Caki2 (cell line): ENCODE measurements at regions not wholly inside any gene's neighbourhood (a gene's known extent, or its start where the extent isn't known, plus 50 kb on each side); places are given as distances from the start of the nearest gene placed in this dataset.
"Not testable (repeated sequence)": the region's sequence is repeated elsewhere in the genome, so short reads cannot be mapped to it uniquely, and the experiment has no call there.

Source experiments
- DNase-seq: peaks from one replicate; pipeline ENCODE4 v3.0.0-alpha.2; 2015; ENCODE audit warnings: low read depth
- in situ Hi-C: cut with HindIII; loops from 2 replicates; pipeline ENCODE4 v1.10.0; 2016; ENCODE audit warnings: low sequenced_read_pairs, low pct_unique_long_range_greater_than_20kb, mixed read lengths

DNA sequence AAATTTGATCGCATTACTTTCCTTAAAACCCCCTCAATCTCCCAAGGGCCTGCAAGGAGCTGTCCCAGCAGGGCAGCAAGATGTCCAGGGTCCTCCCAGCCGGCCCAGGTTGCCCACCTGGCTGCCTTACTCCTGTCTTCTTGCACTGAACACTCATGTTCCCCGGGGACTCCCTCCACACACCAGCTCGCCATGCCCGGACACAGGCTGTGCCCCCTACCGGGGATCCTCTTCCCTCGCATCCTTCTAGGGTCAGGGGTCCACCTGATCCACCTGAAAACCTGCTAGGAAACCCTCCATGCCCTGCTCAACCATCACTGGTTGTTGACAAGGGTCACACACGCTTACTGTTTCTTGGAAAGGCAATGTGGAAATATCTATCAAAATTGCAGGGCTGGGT is 172.0 kb upstream of the MSX2 start:
- no peak for DNase-seq

DNA sequence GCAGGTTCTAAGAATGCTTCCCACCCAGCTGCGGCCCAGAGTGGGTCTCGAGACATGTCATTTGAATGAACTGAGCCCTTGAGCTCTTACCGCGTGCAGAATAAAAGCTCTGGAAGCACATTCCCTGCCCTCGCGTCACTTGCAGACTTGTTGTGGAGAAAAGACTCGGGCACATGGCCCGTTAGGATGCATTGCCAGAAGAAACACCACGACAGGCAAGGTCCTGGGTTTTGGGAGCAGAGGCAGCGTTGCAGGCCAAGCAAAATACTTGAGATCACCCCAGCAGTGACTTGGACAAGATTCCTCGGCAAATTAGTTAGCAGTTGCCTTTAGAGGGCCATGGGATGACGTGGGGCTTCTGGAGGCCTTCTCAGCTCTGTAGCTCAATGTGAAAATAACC is 170.8 kb upstream of the MSX2 start:
- no peak for DNase-seq
- in situ Hi-C loops = no loop called here

More for the DNA sequence above, 172.0 kb upstream of the MSX2 start:
- in situ Hi-C loops = no loop called here

DNA sequence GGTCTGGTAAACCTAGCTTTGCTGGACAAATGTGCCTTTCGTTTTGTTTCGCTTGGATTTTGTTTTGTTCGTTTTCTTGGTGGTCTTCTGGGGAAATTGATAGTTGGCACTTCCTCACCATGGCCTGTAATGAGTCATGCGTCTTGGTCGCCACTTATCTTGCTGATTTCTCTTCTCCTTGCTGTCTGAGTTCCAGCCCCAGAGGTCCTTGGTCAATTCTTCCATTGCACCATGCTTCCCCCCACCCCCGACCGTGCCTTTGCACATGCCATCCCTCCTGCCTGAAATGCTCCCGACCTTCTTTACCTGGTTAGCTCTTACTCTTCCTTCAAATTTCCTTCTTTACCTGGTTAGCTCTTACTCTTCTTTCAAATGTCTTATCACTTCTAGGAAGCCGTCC is 168.7 kb upstream of the MSX2 start:
- in situ Hi-C loops = no loop called here
- no peak for DNase-seq

GRCh38 chr5:174556756-174557155 is 167.6 kb upstream of the MSX2 start:
- DNase-seq = no peak
- in situ Hi-C loops = no loop called here

GRCh38 chr5:174558190-174558589 is 166.2 kb upstream of the MSX2 start:
- in situ Hi-C loops = no loop called here
- no peak for DNase-seq

DNA sequence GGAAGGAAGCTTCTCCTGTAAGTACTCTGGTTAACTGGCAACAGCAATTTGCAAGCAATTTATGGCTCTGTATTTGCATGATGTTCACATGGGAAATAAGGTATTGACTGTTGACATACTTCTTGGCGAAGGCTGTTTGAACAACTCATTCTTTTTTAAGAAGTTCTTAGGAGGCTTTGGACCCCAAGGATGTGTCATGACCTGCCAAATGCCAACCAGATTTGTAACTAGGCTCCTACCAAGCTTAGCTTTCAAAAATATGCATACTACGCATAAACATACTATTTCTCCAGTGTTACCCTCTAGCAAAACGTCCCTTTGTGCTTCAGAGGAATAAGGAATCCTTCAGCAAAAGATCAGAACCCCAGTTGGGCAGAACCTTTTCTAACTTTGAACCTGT is 165.2 kb upstream of the MSX2 start:
- no peak for DNase-seq
- in situ Hi-C loops = no loop called here

DNA sequence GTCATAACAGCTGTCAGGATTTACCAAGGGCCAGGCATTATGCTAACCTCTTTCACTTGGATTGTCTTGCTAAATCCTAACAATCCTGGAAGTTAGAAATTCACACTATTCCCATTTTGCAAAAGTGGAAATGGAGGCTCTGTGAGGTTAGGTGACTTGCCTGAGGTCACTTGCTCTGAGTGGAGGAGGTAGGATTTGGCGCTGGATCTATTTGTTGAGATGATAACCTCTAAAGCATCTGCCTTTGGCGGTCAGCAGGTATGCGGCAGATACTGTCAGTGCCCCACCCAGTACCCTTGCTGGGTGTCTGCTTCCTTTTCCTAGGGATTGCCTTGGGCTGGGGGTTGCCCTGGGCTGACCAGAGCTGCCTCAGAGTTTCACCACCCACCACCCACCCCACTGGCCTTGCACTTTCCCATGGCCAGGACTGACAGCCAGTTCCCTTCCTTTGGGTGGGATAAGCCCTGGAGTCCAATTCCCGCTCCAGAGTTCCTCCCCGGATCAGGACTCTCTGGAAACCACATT is 164.8 kb upstream of the MSX2 start:
- in situ Hi-C loops = no loop called here
- no peak for DNase-seq

GRCh38 chr5:174560861-174561260 is 163.5 kb upstream of the MSX2 start:
- in situ Hi-C loops = no loop called here
- peak; percentile 19 for DNase-seq

- in situ Hi-C loops, DNase-seq: not testable (repeated sequence)
Measured at GRCh38 chr5:174563040-174563439, 161.3 kb upstream of the MSX2 start.

DNA sequence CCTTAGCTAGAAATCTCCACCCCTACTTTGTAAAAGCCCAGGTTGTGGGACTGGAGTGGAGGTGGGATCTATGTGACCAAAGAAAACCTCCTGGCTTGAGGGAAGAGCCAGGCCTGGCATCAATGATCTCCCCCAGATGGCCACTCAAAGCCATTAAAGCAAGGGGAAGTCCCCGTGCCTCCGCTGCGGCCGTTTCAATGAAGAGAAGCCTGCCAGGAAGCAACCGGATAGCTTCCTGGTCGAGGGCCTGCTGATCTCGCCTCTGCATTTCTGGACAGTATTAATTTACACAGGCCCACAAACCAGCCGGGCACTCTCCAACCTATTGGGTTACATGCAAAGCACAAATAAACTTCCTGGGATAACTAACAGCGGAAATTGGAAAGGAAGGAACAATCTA is 160.5 kb upstream of the MSX2 start:
- DNase-seq = no peak
- in situ Hi-C loops = no loop called here

- no peak for DNase-seq
- in situ Hi-C loops = no loop called here
Measured at GRCh38 chr5:174567506-174568141, 156.8 kb upstream of the MSX2 start.

GRCh38 chr5:174570662-174571061 is 153.7 kb upstream of the MSX2 start:
- no peak for DNase-seq
- in situ Hi-C loops = no loop called here

- in situ Hi-C loops = no loop called here
- peak; percentile 95 for DNase-seq
Measured at GRCh38 chr5:174571662-174572397, 152.6 kb upstream of the MSX2 start.

DNA sequence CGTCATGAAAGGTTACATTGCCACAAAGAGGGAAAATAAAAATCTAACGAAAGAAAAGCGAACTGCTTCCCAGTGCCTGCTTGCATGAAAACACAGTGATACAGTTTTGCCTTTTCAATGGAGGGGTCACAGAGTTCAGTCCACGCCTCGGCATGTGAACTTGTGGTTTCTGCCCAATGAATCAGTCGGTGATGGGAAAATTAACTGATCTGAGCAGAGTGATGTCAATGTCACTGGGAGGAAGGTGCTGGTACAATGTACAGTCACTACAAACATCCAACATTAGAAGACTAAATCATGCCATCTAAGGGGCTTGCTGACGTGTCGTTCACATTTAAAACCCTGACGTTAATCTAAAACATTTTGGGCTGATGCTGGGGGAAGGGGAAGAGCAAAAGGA is 151.8 kb upstream of the MSX2 start:
- DNase-seq = peak; percentile 78
- in situ Hi-C loops = no loop called here

DNA sequence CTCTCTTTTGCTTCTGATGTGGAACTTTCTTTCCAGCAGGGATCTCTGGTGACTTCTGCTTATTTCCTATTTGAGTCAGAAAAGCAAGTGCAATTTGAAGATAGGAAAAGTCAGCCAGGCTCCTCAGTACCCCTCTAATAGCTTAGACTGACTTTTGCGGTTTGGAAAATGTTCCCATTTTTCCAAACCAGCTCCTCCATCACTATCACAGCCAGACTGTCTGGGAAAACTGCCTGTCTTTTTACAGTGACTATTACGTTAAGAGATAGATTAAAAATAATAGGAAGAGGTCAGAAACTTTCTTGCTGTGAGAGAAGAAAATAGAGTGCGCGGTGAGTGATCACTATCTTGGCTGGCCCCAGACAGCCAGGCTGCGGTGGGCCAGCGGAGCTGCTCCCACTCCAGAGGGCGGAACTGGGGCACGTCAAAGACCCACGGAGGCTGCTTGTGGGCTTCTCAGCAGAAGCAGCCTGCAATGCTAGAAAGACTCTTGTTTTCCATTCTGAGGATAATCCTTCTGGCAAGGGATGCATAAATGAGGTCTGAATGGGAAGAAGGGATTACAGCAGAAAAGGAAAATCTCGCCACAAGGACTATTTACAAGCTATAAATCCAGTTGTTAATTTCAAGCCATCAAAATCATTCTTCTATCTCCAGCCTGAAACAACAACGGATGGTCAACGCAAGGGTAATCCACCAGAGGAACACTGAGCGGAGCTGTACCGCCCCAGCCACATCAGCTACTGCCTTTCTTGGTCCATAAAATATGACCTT is 151.0 kb upstream of the MSX2 start:
- no peak for DNase-seq
- in situ Hi-C loops = no loop called here

DNA sequence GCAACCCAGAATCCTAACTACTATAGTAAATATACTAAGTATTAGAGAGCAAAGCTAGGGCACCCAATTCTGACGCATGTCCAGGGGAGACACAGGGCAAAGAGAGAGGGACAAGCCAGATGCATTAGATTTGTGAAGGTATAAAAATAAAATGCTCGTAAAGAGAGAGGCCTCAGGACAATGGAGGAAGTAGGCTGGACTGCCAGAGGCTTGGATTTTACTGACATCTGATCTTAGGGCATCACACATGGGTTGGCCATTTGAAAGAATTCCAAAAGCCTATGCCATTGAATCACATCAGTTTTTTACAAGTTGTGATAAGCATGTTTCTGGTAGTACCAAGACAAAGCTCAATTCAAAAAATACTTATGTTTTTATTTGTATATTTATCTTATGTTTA is 149.3 kb upstream of the MSX2 start:
- no peak for DNase-seq
- in situ Hi-C loops = no loop called here

GRCh38 chr5:174576042-174576441 is 148.3 kb upstream of the MSX2 start:
- no peak for DNase-seq
- in situ Hi-C loops = no loop called here

GRCh38 chr5:174581479-174581878 is 142.9 kb upstream of the MSX2 start:
- in situ Hi-C loops = no loop called here
- no peak for DNase-seq

DNA sequence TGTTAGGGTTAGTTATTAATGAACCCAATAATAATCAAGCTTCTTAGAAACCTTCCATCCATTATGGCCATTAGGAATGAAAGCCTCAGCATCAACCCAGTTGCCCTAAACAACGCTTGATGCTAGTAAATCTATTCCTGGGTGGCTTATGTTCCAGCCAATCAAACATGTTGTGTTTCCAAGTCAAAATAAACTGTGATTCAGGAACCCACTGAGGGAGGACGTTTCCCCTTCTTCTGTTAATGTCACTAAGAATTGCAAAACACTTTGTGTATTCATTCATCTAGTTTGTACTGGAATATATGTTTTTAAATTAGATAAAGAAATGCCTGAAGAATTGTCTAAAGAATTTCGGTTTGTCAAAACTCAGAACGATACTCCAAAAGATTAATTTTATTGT is 142.5 kb upstream of the MSX2 start:
- no peak for DNase-seq
- in situ Hi-C loops = no loop called here
